GM23248 (cell line): ENCODE measurements at regions not wholly inside any gene's neighbourhood (a gene's known extent, or its start where the extent isn't known, plus 50 kb on each side); places are given as distances from the start of the nearest gene placed in this dataset.

Experiments used
- EZH2 ChIP-seq: fragments of 200-600 bp; sonication (generic); IDR thresholded peaks from 2 replicates; pipeline ENCODE4 v1.6.1; 2018; ENCODE audit warnings: antibody characterized with exemption, mild to moderate bottlenecking; ENCODE audit not compliant: insufficient read depth, poor library complexity, severe bottlenecking
- EZH2phosphoT487 ChIP-seq: fragments of 200-600 bp; sonication (generic); IDR thresholded peaks from 2 replicates; pipeline ENCODE4 v1.6.1; 2018; ENCODE audit warnings: antibody characterized with exemption, moderate library complexity, mild to moderate bottlenecking, low read depth; ENCODE audit not compliant: insufficient read depth

DNA sequence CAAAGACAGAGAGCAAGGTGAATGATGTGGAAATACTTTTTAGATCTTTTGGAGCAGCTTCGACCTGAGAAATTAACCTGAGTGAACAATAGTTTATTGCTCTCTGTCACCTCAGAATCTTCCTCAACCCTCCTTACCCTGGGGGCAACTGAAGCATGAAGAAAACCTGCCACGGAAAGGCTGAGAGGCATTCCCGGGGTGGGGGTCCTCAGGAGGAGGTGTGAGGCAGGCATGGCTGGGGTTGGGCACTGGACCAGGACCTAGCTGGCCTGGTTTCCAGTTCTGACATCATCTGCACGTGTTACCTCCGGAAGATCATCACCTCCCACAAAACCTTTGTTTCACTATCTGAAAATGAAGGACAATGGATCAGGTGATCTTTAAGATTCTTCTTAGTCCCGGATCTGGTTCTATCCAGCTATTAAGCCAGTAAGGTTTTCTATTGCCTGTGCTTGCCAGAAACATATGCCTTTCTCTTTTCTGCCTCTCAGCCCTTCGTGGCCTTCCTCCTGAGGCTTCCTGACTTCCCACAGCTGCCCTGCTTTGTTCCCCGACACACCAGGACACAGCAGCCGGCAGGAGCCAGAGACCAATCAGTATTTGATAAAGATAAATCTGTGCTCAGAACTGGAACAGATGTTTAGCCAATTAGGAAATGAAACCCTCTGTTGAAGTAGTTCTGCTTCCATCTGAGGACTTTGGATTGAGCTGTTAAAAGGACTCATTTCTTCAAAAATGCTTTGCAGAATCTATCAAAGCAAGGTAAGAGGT, 232.5 kb downstream of the TDRD15 start:
- TF ChIP-seq EZH2: no peak
- no peak for TF ChIP-seq EZH2phosphoT487
